HL-60 (cell line): ENCODE measurements at regions not wholly inside any gene's neighbourhood (a gene's known extent, or its start where the extent isn't known, plus 50 kb on each side); places are given as distances from the start of the nearest gene placed in this dataset.

Experiments
- DNase-seq, 2 experiments: peaks; one replicate each; pipeline ENCODE4 v3.0.0-alpha.2; 2010 to 2020; ENCODE audit warnings: low read depth in 1 of 2, low spot score in 1 of 2
- H3K27ac ChIP-seq: fragments of 250-450 bp; sonication (Bioruptor Pico); replicated peaks from 2 replicates; pipeline ENCODE4 v1.5.1; 2020; ENCODE audit warnings: mild to moderate bottlenecking, moderate library complexity
- H3K27me3 ChIP-seq: fragments of 250-450 bp; sonication (Bioruptor Pico); 2 replicates; pipeline ENCODE4 v1.5.1; 2021; ENCODE audit warnings: mild to moderate bottlenecking, moderate library complexity; ENCODE audit not compliant: insufficient read depth, poor library complexity, severe bottlenecking
- H3K4me3 ChIP-seq: replicated peaks from 2 replicates; pipeline ENCODE4 v1.5.1; 2011; ENCODE audit warnings: mild to moderate bottlenecking, control low read depth, low read length; ENCODE audit not compliant: insufficient read depth
- GABPA ChIP-seq: IDR thresholded peaks from 2 replicates; pipeline ENCODE4 v1.6.1; 2012; ENCODE audit warnings: low read depth
- POLR2AphosphoS5 ChIP-seq: IDR thresholded peaks from 2 replicates; pipeline ENCODE4 v1.6.1; 2012; ENCODE audit warnings: low read depth
- REST ChIP-seq: IDR thresholded peaks from 2 replicates; pipeline ENCODE4 v1.6.1; 2012; ENCODE audit warnings: low read depth; ENCODE audit not compliant: insufficient replicate concordance
- SPI1 ChIP-seq: IDR thresholded peaks from 2 replicates; pipeline ENCODE4 v1.6.1; 2012; ENCODE audit warnings: low read depth, mild to moderate bottlenecking, borderline replicate concordance
- TF ChIP-seq, protein P1 (sequence below): IDR thresholded peaks from one replicate; pipeline ENCODE4 v1.5.1; 2011; ENCODE audit warnings: low read length, control low read depth, inconsistent platforms; ENCODE audit not compliant: insufficient read depth

GRCh38 chr17:54111576-54111975 lies 288.8 kb downstream of the KIF2B start:
- Histone ChIP-seq H3K27ac (no peak overlapping the region), H3K4me3 (no peak overlapping the region), H3K27me3 (no peaks in the 10 kb centered on the region)
- TF ChIP-seq POLR2AphosphoS5 = no peak
- TF ChIP-seq SPI1 = no peak
- no peak for TF ChIP-seq REST
- TF ChIP-seq, protein P1, sequence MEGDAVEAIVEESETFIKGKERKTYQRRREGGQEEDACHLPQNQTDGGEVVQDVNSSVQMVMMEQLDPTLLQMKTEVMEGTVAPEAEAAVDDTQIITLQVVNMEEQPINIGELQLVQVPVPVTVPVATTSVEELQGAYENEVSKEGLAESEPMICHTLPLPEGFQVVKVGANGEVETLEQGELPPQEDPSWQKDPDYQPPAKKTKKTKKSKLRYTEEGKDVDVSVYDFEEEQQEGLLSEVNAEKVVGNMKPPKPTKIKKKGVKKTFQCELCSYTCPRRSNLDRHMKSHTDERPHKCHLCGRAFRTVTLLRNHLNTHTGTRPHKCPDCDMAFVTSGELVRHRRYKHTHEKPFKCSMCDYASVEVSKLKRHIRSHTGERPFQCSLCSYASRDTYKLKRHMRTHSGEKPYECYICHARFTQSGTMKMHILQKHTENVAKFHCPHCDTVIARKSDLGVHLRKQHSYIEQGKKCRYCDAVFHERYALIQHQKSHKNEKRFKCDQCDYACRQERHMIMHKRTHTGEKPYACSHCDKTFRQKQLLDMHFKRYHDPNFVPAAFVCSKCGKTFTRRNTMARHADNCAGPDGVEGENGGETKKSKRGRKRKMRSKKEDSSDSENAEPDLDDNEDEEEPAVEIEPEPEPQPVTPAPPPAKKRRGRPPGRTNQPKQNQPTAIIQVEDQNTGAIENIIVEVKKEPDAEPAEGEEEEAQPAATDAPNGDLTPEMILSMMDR = no peak
- no peak for TF ChIP-seq GABPA
- no peak for DNase-seq

DNA sequence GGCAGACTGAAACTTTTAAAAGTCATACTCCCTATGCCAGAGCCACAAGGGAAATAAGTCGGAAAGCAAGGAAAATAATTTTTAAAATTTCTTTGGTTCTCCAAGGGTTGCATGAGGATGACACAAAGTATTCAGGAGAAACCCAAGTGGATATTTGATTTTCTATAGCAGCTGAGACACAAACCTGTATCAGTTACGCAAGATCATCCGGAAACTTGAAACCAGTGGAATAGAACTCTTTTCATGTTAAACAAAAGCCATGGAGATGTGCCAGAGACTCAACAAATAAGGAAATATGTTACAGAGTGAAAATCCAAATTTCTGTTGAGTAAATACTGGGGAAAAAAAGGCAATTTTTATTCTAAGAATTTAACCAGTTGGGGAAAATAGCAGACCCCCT lies 294.7 kb downstream of the KIF2B start:
- DNase-seq = no peak
- Histone ChIP-seq H3K4me3 (no peak overlapping the region), H3K27me3 (no peaks in the 10 kb centered on the region), H3K27ac (no peak overlapping the region)
- TF ChIP-seq, protein P1 = no peak
- TF ChIP-seq GABPA = no peak
- no peak for TF ChIP-seq REST
- no peak for TF ChIP-seq POLR2AphosphoS5
- no peak for TF ChIP-seq SPI1

DNA sequence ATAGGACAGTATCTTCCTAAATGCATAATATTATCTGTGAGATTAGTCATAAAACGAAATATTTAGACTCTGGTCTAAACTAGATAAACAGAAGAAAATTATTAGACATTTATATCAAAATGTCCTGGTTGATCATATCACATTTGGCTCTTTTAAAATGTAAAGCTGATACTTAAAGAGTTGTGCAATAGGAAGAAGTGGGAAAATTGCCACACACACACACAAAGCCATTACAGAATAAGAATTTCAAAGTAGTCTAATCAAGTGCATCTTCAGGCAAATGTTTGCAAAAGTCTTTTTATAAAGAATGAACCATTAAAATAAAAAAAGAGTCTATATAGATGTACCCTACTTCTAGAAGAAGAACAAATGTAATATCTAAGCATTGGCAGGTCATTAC lies 301.7 kb downstream of the KIF2B start:
- Histone ChIP-seq H3K4me3 (no peak overlapping the region), H3K27ac (no peak overlapping the region), H3K27me3 (no peaks in the 10 kb centered on the region)
- no peak for TF ChIP-seq SPI1
- TF ChIP-seq GABPA = no peak
- TF ChIP-seq POLR2AphosphoS5 = no peak
- TF ChIP-seq REST = no peak
- TF ChIP-seq, protein P1 = no peak
- DNase-seq = no peak
